Limb (tissue), 2 donors: ENCODE measurements at regions not wholly inside any gene's neighbourhood (a gene's known extent, or its start where the extent isn't known, plus 50 kb on each side); places are given as distances from the start of the nearest gene placed in this dataset.
A peak's percentile ranks its signal among the peaks of the same experiment; 100 is the strongest.
"Not testable (repeated sequence)": the region's sequence is repeated elsewhere in the genome, so short reads cannot be mapped to it uniquely, and the experiment has no call there.

Experiments
- DNase-seq, 2 donors: peaks; one replicate each; pipeline ENCODE4 v3.0.0-alpha.2; 2016; ENCODE audit errors: extremely low spot score in 2 of 2

- not testable (repeated sequence) for DNase-seq
These were observed 859.3 kb upstream of the GBE1 start for GRCh38 chr3:82620744-82621143.

GRCh38 chr3:82618594-82618993 is 857.1 kb upstream of the GBE1 start:
- no peak for DNase-seq

GRCh38 chr3:82610236-82610635 is 848.8 kb upstream of the GBE1 start:
- no peak for DNase-seq

- no peak for DNase-seq
These were observed 845.9 kb upstream of the GBE1 start for GRCh38 chr3:82607391-82607790.

GRCh38 chr3:82596805-82597204 is 835.4 kb upstream of the GBE1 start:
- no peak for DNase-seq

- no peak for DNase-seq
These were observed 834.1 kb upstream of the GBE1 start for GRCh38 chr3:82595530-82595929.

- DNase-seq, result no peak
These were observed 825.7 kb upstream of the GBE1 start for GRCh38 chr3:82587174-82587573.

- no peak for DNase-seq
These were observed 825.0 kb upstream of the GBE1 start for GRCh38 chr3:82586414-82586813.

- DNase-seq, result not testable (repeated sequence)
These were observed 824.6 kb upstream of the GBE1 start for GRCh38 chr3:82586002-82586401.

GRCh38 chr3:82585591-82585990 is 824.1 kb upstream of the GBE1 start:
- DNase-seq, result not testable (repeated sequence)

GRCh38 chr3:82584861-82585260 is 823.4 kb upstream of the GBE1 start:
- not testable (repeated sequence) for DNase-seq

- DNase-seq, result not testable (repeated sequence)
These were observed 823.0 kb upstream of the GBE1 start for GRCh38 chr3:82584415-82584814.

- DNase-seq, result no peak
These were observed 819.9 kb upstream of the GBE1 start for GRCh38 chr3:82581350-82581749.

GRCh38 chr3:82572721-82573120 is 811.3 kb upstream of the GBE1 start:
- no peak for DNase-seq

GRCh38 chr3:82568776-82569338 is 807.4 kb upstream of the GBE1 start:
- no peak for DNase-seq

GRCh38 chr3:82567029-82567600 is 805.7 kb upstream of the GBE1 start:
- no peak for DNase-seq

- no peak for DNase-seq
These were observed 801.5 kb upstream of the GBE1 start for GRCh38 chr3:82562896-82563295.

- DNase-seq, result no peak
These were observed 800.3 kb upstream of the GBE1 start for GRCh38 chr3:82561784-82562183.

- DNase-seq, result no peak
These were observed 796.6 kb upstream of the GBE1 start for GRCh38 chr3:82558081-82558480.

- peak in 1 of 2 donors; percentile 44 for DNase-seq
These were observed 794.7 kb upstream of the GBE1 start for GRCh38 chr3:82556113-82556512.

GRCh38 chr3:82542556-82542955 is 781.1 kb upstream of the GBE1 start:
- DNase-seq, result not testable (repeated sequence)

GRCh38 chr3:82521657-82522056 is 760.2 kb upstream of the GBE1 start:
- DNase-seq, result no peak

- DNase-seq, result no peak
These were observed 759.4 kb upstream of the GBE1 start for GRCh38 chr3:82520846-82521245.
